WERI-Rb-1 (cell line): ENCODE measurements at regions not wholly inside any gene's neighbourhood (a gene's known extent, or its start where the extent isn't known, plus 50 kb on each side); places are given as distances from the start of the nearest gene placed in this dataset.

Experiments used
- DNase-seq: peaks from one replicate; pipeline ENCODE4 v3.0.0-alpha.2; 2020
- H3K27ac ChIP-seq: fragments of 250-450 bp; sonication (Bioruptor Pico); 2 replicates; pipeline ENCODE4 v1.5.1; 2020; ENCODE audit warnings: mild to moderate bottlenecking, moderate library complexity
- H3K27me3 ChIP-seq: fragments of 250-450 bp; sonication (Bioruptor Pico); 2 replicates; pipeline ENCODE4 v1.5.1; 2021; ENCODE audit warnings: mild to moderate bottlenecking, low read depth, moderate library complexity; ENCODE audit not compliant: insufficient read depth, severe bottlenecking
- H3K36me3 ChIP-seq: fragments of 250-450 bp; sonication (Bioruptor Pico); 2 replicates; pipeline ENCODE4 v1.5.1; 2020; ENCODE audit warnings: mild to moderate bottlenecking, moderate library complexity
- H3K4me3 ChIP-seq: 2 replicates; pipeline ENCODE4 v1.5.1; 2011; ENCODE audit warnings: low read depth, mild to moderate bottlenecking, control low read depth, low read length
- H3K9me3 ChIP-seq: fragments of 250-450 bp; sonication (Bioruptor Pico); 2 replicates; pipeline ENCODE4 v1.5.1; 2021; ENCODE audit warnings: mild to moderate bottlenecking, moderate library complexity; ENCODE audit not compliant: severe bottlenecking
- CTCF ChIP-seq: IDR thresholded peaks from 2 replicates; pipeline ENCODE4 v1.5.1; 2011; ENCODE audit warnings: low read depth, mild to moderate bottlenecking, control low read depth, inconsistent platforms, low read length

GRCh38 chr2:239780236-239780994 lies 244.7 kb downstream of the NDUFA10 start:
- DNase-seq, result no peak
- peaks cover 2% of the 10 kb centered on the region for H3K9me3 ChIP-seq
- H3K27me3 ChIP-seq, result peaks cover 40% of the 10 kb centered on the region
- H3K4me3 ChIP-seq, result no peak overlapping the region
- TF ChIP-seq CTCF, result no peak
- no peak overlapping the region for H3K27ac ChIP-seq
- no peaks in the 10 kb centered on the region for H3K36me3 ChIP-seq

GRCh38 chr2:239779584-239779983 lies 245.6 kb downstream of the NDUFA10 start:
- Histone ChIP-seq H3K27ac (no peak overlapping the region), H3K27me3 (peaks cover 48% of the 10 kb centered on the region), H3K9me3 (peaks cover 2% of the 10 kb centered on the region), H3K36me3 (no peaks in the 10 kb centered on the region), H3K4me3 (no peak overlapping the region)
- no peak for DNase-seq
- TF ChIP-seq CTCF, result no peak

- H3K4me3 ChIP-seq, result no peak overlapping the region
- H3K27me3 ChIP-seq, result peaks cover 54% of the 10 kb centered on the region
- DNase-seq, result no peak
- peaks cover 2% of the 10 kb centered on the region for H3K9me3 ChIP-seq
- no peaks in the 10 kb centered on the region for H3K36me3 ChIP-seq
- TF ChIP-seq CTCF, result no peak
- H3K27ac ChIP-seq, result no peak overlapping the region
These were observed 246.1 kb downstream of the NDUFA10 start for GRCh38 chr2:239778861-239779558.

GRCh38 chr2:239778042-239778851 lies 246.9 kb downstream of the NDUFA10 start:
- Histone ChIP-seq H3K27me3 (peaks cover 62% of the 10 kb centered on the region), H3K4me3 (no peak overlapping the region), H3K36me3 (no peaks in the 10 kb centered on the region), H3K27ac (no peak overlapping the region), H3K9me3 (peaks cover 2% of the 10 kb centered on the region)
- no peak for TF ChIP-seq CTCF
- DNase-seq, result no peak

DNA sequence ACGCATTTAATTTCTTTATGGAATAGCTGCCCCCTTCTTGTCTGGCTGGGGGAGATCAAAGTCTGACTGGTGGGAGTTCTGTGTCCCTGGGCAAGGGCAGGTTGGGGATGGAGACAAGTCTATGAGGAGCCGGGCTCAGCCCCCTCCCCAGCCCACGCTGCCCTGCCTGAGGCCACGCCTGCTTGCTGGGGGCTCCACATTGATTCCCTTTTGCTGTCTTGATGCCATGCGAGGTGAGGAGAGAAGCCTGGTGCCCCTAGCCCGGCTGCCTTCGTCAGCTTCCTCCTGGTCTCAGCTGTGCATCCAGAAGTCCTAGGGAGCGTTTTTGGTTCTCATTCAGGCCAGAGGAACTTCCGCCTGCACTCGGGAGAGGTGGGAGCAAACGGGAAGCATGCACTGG lies 247.9 kb downstream of the NDUFA10 start:
- DNase-seq, result no peak
- Histone ChIP-seq H3K4me3 (no peak overlapping the region), H3K27ac (no peak overlapping the region)

More for the DNA sequence above, 247.9 kb downstream of the NDUFA10 start:
- TF ChIP-seq CTCF, result no peak
- no peaks in the 10 kb centered on the region for H3K36me3 ChIP-seq
- peaks cover 72% of the 10 kb centered on the region for H3K27me3 ChIP-seq
- H3K9me3 ChIP-seq, result peaks cover 5% of the 10 kb centered on the region
